BJ (cell line): ENCODE measurements at regions not wholly inside any gene's neighbourhood (a gene's known extent, or its start where the extent isn't known, plus 50 kb on each side); places are given as distances from the start of the nearest gene placed in this dataset.

Experiments
- CTCF ChIA-PET: fragments of 350-600 bp; formaldehyde crosslinking; extraction: SDS; loops from one replicate; lab custom pipeline; 2021; ENCODE audit warnings: antibody characterized with exemption, inconsistent platforms; lab: Yijun Ruan, JAX
- POLR2A ChIA-PET: fragments of 300-600 bp; sonication (Branson Sonifier 250); formaldehyde crosslinking; extraction: SDS; loops from one replicate; lab custom pipeline; 2021; ENCODE audit warnings: antibody characterized with exemption; lab: Charles Lee
- DNase-seq: peaks from one replicate; pipeline ENCODE4 v3.0.0-alpha.2; 2011; ENCODE audit warnings: low read depth
- H3K27me3 ChIP-seq: 2 replicates; pipeline ENCODE4 v1.6.0; 2011; ENCODE audit warnings: low read length; ENCODE audit not compliant: control insufficient read depth, insufficient read depth
- H3K36me3 ChIP-seq: 2 replicates; pipeline ENCODE4 v1.5.1; 2011; ENCODE audit warnings: low read length; ENCODE audit not compliant: control insufficient read depth, insufficient read depth
- H3K4me3 ChIP-seq: 2 replicates; pipeline ENCODE4 v1.5.1; 2011; ENCODE audit warnings: low read depth, mild to moderate bottlenecking, control low read depth, low read length
- CTCF ChIP-seq: IDR thresholded peaks from 2 replicates; pipeline ENCODE4 v1.5.1; 2011; ENCODE audit warnings: low read depth, mild to moderate bottlenecking, control low read depth, inconsistent platforms, low read length, moderate library complexity; ENCODE audit not compliant: insufficient read depth

- CTCF ChIA-PET: no interaction called here
- no peak for TF ChIP-seq CTCF
- H3K4me3 ChIP-seq: no peak overlapping the region
- H3K36me3 ChIP-seq: no peaks in the 10 kb centered on the region
- H3K27me3 ChIP-seq: no peaks in the 10 kb centered on the region
- POLR2A ChIA-PET: no interaction called here
- DNase-seq: no peak
Measured at GRCh38 chr7:52287698-52288097, 747.7 kb upstream of the POM121L12 start.

GRCh38 chr7:52285689-52286088 lies 749.7 kb upstream of the POM121L12 start:
- DNase-seq: no peak
- ChIA-PET CTCF (no interaction called here), POLR2A (no interaction called here)
- Histone ChIP-seq H3K27me3 (no peaks in the 10 kb centered on the region), H3K36me3 (no peaks in the 10 kb centered on the region), H3K4me3 (no peak overlapping the region)
- TF ChIP-seq CTCF: no peak

GRCh38 chr7:52283335-52283734 lies 752.1 kb upstream of the POM121L12 start:
- H3K27me3 ChIP-seq: no peaks in the 10 kb centered on the region
- no peak overlapping the region for H3K4me3 ChIP-seq
- H3K36me3 ChIP-seq: no peaks in the 10 kb centered on the region
- no peak for DNase-seq
- no peak for TF ChIP-seq CTCF
- CTCF ChIA-PET: interaction anchor here (1.3 kb wide), 1 partner anchor 13 kb away, joined by 3 read pairs; no protein-coding TSS in a partner anchor
- POLR2A ChIA-PET: no interaction called here

GRCh38 chr7:52273685-52274610 lies 761.5 kb upstream of the POM121L12 start:
- ChIA-PET POLR2A (no interaction called here), CTCF (no interaction called here)
- DNase-seq: no peak
- Histone ChIP-seq H3K27me3 (no peaks in the 10 kb centered on the region), H3K36me3 (no peaks in the 10 kb centered on the region), H3K4me3 (no peak overlapping the region)
- TF ChIP-seq CTCF: no peak

GRCh38 chr7:52271703-52272102 lies 763.7 kb upstream of the POM121L12 start:
- CTCF ChIA-PET: no interaction called here
- TF ChIP-seq CTCF: no peak
- POLR2A ChIA-PET: no interaction called here
- Histone ChIP-seq H3K4me3 (no peak overlapping the region), H3K27me3 (no peaks in the 10 kb centered on the region), H3K36me3 (no peaks in the 10 kb centered on the region)
- DNase-seq: no peak
